ENCODE measurements at regions not wholly inside any gene's neighbourhood (a gene's known extent, or its start where the extent isn't known, plus 50 kb on each side); places are given as distances from the start of the nearest gene placed in this dataset.
"Not testable (repeated sequence)": the region's sequence is repeated elsewhere in the genome, so short reads cannot be mapped to it uniquely, and the experiment has no call there.

- TF ChIP-seq CTCF (conservative IDR thresholded peaks at IDR 0.05; ENCODE audit: low read depth) = no peak
- no peak overlapping the region for H3K27ac ChIP-seq
- CTCF ChIA-PET = interaction anchor here (0.6 kb wide), 1 partner anchor 14 kb away, joined by 3 read pairs; no protein-coding TSS in a partner anchor
- no peak for DNase-seq (ENCODE audit: low spot score)
- POLR2A ChIA-PET (ENCODE audit: low non-redundant PET) = no interaction called here
Measured at GRCh38 chr12:9324782-9325181, 116.6 kb upstream of the PZP start.

DNA sequence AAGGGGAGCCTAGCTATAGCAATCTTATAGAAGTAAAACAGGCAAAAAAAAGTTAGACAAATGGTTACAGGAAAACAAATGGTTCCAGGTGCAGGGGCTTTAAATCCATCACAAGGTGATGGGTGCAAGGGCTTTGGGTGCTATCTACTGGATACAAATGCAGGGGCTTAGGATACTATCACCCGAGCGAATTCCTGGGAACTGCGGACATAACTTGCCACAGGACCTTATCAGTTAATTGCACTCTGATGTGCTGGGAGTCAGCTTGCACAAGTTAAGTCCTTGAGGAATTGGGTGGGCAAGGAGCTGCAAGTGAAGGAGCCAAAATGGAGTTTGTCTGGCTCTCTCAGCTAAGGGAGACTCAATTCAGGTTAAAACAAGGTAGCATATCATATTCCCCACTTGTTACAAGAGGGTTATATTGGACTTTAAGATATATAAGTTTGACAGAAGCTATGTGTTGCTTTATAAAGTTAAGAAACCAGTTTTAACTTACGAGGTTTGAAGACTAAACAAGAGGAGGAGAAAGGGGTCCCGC lies 115.0 kb upstream of the PZP start:
- no peak for DNase-seq (ENCODE audit: low spot score)
- ChIA-PET CTCF (no interaction called here), POLR2A (ENCODE audit: low non-redundant PET) (no interaction called here)
- no peak overlapping the region for H3K27ac ChIP-seq
- no peak for TF ChIP-seq CTCF (conservative IDR thresholded peaks at IDR 0.05; ENCODE audit: low read depth)

DNA sequence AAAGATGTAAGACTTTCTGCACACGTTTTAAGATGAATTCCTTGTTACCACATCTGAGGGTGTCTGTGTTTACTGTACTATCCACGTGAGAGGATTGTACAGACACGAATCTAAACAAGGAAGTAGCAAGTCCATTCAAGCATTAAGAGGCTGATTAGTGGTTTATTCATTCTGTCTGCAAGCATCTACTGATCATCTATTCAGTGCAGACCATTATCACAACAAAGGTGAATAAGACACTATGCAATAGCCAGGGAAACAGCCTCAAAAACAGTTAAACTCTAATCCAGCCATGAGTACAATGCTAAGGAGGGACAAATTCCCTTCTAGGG lies 111.6 kb upstream of the PZP start:
- ChIA-PET CTCF (no interaction called here), POLR2A (ENCODE audit: low non-redundant PET) (no interaction called here)
- no peak for TF ChIP-seq CTCF (conservative IDR thresholded peaks at IDR 0.05; ENCODE audit: low read depth)
- DNase-seq (ENCODE audit: low spot score) = no peak
- no peak overlapping the region for H3K27ac ChIP-seq

DNA sequence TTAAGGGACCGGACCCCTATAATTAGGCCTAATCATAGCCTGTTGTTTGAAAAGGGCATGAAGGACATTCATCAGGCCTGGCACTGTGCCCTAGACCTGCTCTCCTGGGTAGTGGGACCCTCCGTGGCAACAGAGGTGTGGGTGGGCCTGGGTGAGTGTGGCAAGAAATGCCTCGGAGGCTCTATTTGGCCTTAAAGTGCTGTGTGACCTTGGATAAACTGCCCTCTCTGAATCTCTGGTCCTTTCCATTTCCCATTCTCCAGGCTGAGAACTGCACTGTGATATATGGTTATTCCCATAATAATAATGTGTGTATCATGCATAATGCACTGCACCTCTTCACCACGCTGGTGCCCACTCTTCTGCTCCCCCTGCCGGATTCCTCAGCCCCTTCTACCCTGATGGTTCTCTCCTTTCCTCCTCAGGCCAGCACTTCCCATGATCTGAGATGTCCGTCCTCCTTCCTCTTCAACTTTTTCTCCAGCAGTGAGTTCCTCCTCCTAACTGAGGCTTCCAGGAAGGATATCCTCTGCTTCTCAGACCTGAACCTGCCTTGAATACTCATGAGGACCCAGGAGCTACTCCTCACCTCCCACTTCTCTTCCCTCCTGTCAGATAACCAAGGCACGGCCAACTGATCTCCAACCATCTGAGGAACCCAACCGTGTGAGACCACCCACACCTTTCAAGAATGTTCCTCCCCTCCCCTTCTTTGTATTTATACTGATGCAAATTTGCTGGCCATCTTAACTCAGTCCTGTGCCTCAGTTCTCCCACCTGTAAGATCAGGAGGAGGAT lies 111.0 kb upstream of the PZP start:
- H3K27ac ChIP-seq = no peak overlapping the region
- TF ChIP-seq CTCF (conservative IDR thresholded peaks at IDR 0.05; ENCODE audit: low read depth) = no peak
- POLR2A ChIA-PET (ENCODE audit: low non-redundant PET) = no interaction called here
- CTCF ChIA-PET = no interaction called here
- DNase-seq (ENCODE audit: low spot score) = no peak

DNA sequence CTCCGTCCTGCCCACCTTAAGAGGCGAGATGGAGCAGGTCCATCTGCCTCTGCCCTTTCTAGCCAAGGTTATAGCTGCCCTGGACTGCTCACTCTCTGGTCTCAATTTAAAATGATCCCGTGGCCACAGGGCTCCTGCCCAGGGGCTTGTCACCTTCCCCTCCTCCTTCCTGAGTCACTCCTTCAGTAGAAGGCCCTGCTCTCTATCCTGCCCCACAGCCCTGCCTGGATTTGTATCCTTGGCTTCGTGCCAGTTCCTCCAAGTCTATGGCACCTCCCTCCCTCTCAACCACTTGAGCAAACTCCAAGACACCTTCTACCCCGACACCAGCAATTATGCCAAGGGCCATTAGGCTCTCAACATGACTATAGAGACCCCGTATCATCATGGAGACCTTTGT lies 105.3 kb upstream of the PZP start:
- CTCF ChIA-PET; H3K27ac ChIP-seq; DNase-seq (ENCODE audit: low spot score); POLR2A ChIA-PET (ENCODE audit: low non-redundant PET): not testable (repeated sequence)

- DNase-seq (ENCODE audit: low spot score); POLR2A ChIA-PET (ENCODE audit: low non-redundant PET); CTCF ChIA-PET; H3K27ac ChIP-seq: not testable (repeated sequence)
Measured at GRCh38 chr12:9312406-9313392, 104.5 kb upstream of the PZP start.

GRCh38 chr12:9311454-9311853 lies 103.3 kb upstream of the PZP start:
- POLR2A ChIA-PET (ENCODE audit: low non-redundant PET); H3K27ac ChIP-seq; DNase-seq (ENCODE audit: low spot score); CTCF ChIA-PET: not testable (repeated sequence)

DNA sequence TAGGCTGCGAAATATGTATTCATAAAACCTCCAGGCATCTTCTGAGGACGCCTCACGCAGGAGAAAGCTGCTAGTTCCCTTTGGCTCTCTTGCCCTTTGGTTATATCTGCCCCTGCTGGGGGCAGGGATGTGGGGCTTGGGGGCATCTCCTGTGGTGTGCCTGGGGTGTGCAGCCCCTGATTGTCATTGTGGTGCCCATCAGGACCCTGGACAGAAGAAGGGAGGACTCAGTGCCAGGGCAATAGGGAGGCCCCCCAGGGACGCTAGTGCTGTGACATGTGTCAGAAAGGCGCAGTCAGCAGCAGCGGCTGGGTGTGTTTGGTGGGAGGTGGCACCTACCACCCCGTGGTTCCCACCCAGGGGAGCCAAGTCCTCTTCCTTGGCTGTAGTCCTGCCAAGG lies 102.5 kb upstream of the PZP start:
- DNase-seq (ENCODE audit: low spot score); CTCF ChIA-PET; POLR2A ChIA-PET (ENCODE audit: low non-redundant PET); H3K27ac ChIP-seq: not testable (repeated sequence)

GRCh38 chr12:9309749-9310148 lies 101.6 kb upstream of the PZP start:
- POLR2A ChIA-PET (ENCODE audit: low non-redundant PET); CTCF ChIA-PET; H3K27ac ChIP-seq; DNase-seq (ENCODE audit: low spot score): not testable (repeated sequence)

- POLR2A ChIA-PET (ENCODE audit: low non-redundant PET); DNase-seq (ENCODE audit: low spot score); CTCF ChIA-PET; H3K27ac ChIP-seq: not testable (repeated sequence)
Measured at GRCh38 chr12:9308745-9309144, 100.5 kb upstream of the PZP start.

GRCh38 chr12:9308163-9308562 lies 100.0 kb upstream of the PZP start:
- CTCF ChIA-PET = interaction anchor here (1.0 kb wide), 1 partner anchor 23 kb away, joined by 3 read pairs; no protein-coding TSS in a partner anchor
- DNase-seq (ENCODE audit: low spot score); POLR2A ChIA-PET (ENCODE audit: low non-redundant PET): not testable (repeated sequence)

GRCh38 chr12:9307255-9307654 lies 99.1 kb upstream of the PZP start:
- DNase-seq (ENCODE audit: low spot score); POLR2A ChIA-PET (ENCODE audit: low non-redundant PET); H3K27ac ChIP-seq: not testable (repeated sequence)
- CTCF ChIA-PET = interaction anchor here (1.0 kb wide), 1 partner anchor 24 kb away, joined by 3 read pairs; no protein-coding TSS in a partner anchor

More at GRCh38 chr12:9308163-9308562, 100.0 kb upstream of the PZP start:
- not testable (repeated sequence) for H3K27ac ChIP-seq

Measured in RWPE1 (cell line).